ENCODE measurements at regions not wholly inside any gene's neighbourhood (a gene's known extent, or its start where the extent isn't known, plus 50 kb on each side); places are given as distances from the start of the nearest gene placed in this dataset.

- no peak for TF ChIP-seq EZH2phosphoT487 (IDR thresholded peaks at IDR 0.05; ENCODE audit: insufficient read depth, low read depth)
- TF ChIP-seq EZH2 (IDR thresholded peaks at IDR 0.05; ENCODE audit: insufficient read depth, poor library complexity, severe bottlenecking) = no peak
Observed at GRCh38 chr2:14424478-14425390, 207.8 kb upstream of the LRATD1 start.

All from GM23248 (cell line).